Thyroid gland (tissue), 4 donors: ENCODE measurements at regions not wholly inside any gene's neighbourhood (a gene's known extent, or its start where the extent isn't known, plus 50 kb on each side); places are given as distances from the start of the nearest gene placed in this dataset.

Source experiments
- DNase-seq, 2 donors: peaks; one replicate each; pipeline ENCODE4 v3.0.0-alpha.2; 2019
- H3K27ac ChIP-seq, 3 donors: fragments of 200-600 bp; sonication (generic); 1 replicate in 2 of 3; 2 replicates in 1 of 3; pipeline ENCODE4 v1.5.1; 2016 to 2019; ENCODE audit warnings: mild to moderate bottlenecking in 1 of 3, moderate library complexity in 1 of 3
- H3K27me3 ChIP-seq: fragments of 200-600 bp; sonication (generic); one replicate; pipeline ENCODE4 v1.5.1; 2019
- H3K36me3 ChIP-seq, 2 donors: fragments of 200-600 bp; sonication (generic); one replicate each; pipeline ENCODE4 v1.5.1; 2016 to 2019
- H3K4me1 ChIP-seq, 2 donors: fragments of 200-600 bp; sonication (generic); one replicate each; pipeline ENCODE4 v1.5.1; 2017 to 2019
- H3K4me3 ChIP-seq, 3 donors: fragments of 200-600 bp; sonication (generic); replicated peaks in 1 of 3; 1 replicate in 2 of 3; 2 replicates in 1 of 3; pipeline ENCODE4 v1.5.1; 2016; ENCODE audit warnings: mild to moderate bottlenecking in 1 of 3
- H3K9me3 ChIP-seq: fragments of 200-600 bp; sonication (generic); one replicate; pipeline ENCODE4 v1.5.1; 2017
- POLR2A ChIP-seq, 2 donors: fragments of 450-650 bp; IDR thresholded peaks; one replicate each; pipeline ENCODE4 v1.6.1; 2017; ENCODE audit warnings: antibody characterized with exemption in 2 of 2, mild to moderate bottlenecking in 2 of 2, moderate library complexity in 1 of 2
- WGBS, 2 donors: methylation state at CpG; one replicate each; pipeline ENCODE4 v1.1.5; 2017; 5-methylcytosine and 5-hydroxymethylcytosine counted together
- intact Hi-C: fragments of 100-400 bp; cut with DNase I; formaldehyde crosslinking; loops from one replicate; pipeline ENCODE4 v1.15.1; 2023
- TF ChIP-seq, protein P1 (sequence below), 6 experiments: fragments of 200-600 bp in 3 of 6; fragments of 450-650 bp in 3 of 6; sonication (generic) in 3 of 6; IDR thresholded peaks; one replicate each; pipeline ENCODE4 v1.5.1; 2016 to 2019; ENCODE audit warnings: antibody characterized with exemption in 6 of 6, mild to moderate bottlenecking in 2 of 6, inconsistent platforms in 1 of 6, moderate library complexity in 1 of 6

GRCh38 chr9:118364266-118365106 is 660.3 kb downstream of the TLR4 start:
- Histone ChIP-seq H3K36me3 (no peaks in the 10 kb centered on the region), H3K9me3 (no peaks in the 10 kb centered on the region), H3K27ac (no peak overlapping the region), H3K27me3 (no peaks in the 10 kb centered on the region), H3K4me3 (no peak overlapping the region), H3K4me1 (no peaks in the 10 kb centered on the region)
- WGBS, 2 donors, result 76 to 89% methylated on average over 5 to 7 of the region's 7 CpGs
- intact Hi-C loops, result no loop called here
- no peak for TF ChIP-seq POLR2A (IDR thresholded peaks at IDR 0.05)
- TF ChIP-seq, protein P1, sequence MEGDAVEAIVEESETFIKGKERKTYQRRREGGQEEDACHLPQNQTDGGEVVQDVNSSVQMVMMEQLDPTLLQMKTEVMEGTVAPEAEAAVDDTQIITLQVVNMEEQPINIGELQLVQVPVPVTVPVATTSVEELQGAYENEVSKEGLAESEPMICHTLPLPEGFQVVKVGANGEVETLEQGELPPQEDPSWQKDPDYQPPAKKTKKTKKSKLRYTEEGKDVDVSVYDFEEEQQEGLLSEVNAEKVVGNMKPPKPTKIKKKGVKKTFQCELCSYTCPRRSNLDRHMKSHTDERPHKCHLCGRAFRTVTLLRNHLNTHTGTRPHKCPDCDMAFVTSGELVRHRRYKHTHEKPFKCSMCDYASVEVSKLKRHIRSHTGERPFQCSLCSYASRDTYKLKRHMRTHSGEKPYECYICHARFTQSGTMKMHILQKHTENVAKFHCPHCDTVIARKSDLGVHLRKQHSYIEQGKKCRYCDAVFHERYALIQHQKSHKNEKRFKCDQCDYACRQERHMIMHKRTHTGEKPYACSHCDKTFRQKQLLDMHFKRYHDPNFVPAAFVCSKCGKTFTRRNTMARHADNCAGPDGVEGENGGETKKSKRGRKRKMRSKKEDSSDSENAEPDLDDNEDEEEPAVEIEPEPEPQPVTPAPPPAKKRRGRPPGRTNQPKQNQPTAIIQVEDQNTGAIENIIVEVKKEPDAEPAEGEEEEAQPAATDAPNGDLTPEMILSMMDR (IDR thresholded peaks at IDR 0.05), result no peak
- no peak for DNase-seq

DNA sequence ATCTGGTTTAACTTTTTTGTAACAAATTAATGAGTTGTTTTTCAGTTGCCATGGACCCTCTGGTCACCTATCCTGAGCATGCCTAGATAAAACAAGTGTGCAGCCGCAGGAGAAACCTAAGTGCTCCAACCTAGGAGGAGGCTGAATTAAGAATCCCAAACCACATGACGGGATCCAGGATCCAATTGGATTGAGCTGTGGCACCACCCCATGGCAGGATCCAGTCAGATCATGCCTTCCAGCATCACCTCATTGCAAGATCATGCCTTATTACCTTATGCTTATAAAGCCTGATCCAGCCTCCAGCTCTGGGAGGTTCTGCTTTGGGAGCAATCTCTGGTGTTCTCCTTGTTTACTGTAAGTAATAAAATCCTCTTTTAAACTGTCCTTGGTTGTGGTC is 662.0 kb downstream of the TLR4 start:
- 69 to 73% methylated on average over 2 of the region's 2 CpGs for WGBS, 2 donors
- no peaks in the 10 kb centered on the region for H3K9me3 ChIP-seq
- H3K27ac ChIP-seq, result no peak overlapping the region
- no peaks in the 10 kb centered on the region for H3K4me1 ChIP-seq
- no peak for DNase-seq
- no peaks in the 10 kb centered on the region for H3K36me3 ChIP-seq
- intact Hi-C loops, result no loop called here
- TF ChIP-seq POLR2A (IDR thresholded peaks at IDR 0.05), result no peak
- TF ChIP-seq, protein P1 (IDR thresholded peaks at IDR 0.05), result no peak
- no peak overlapping the region for H3K4me3 ChIP-seq
- no peaks in the 10 kb centered on the region for H3K27me3 ChIP-seq

- no peaks in the 10 kb centered on the region for H3K9me3 ChIP-seq
- no peaks in the 10 kb centered on the region for H3K4me1 ChIP-seq
- H3K36me3 ChIP-seq, result no peaks in the 10 kb centered on the region
- DNase-seq, result no peak
- no peak overlapping the region for H3K4me3 ChIP-seq
- H3K27ac ChIP-seq, result no peak overlapping the region
- H3K27me3 ChIP-seq, result no peaks in the 10 kb centered on the region
- TF ChIP-seq, protein P1 (IDR thresholded peaks at IDR 0.05), result no peak
- no peak for TF ChIP-seq POLR2A (IDR thresholded peaks at IDR 0.05)
- intact Hi-C loops, result no loop called here
These were observed 663.2 kb downstream of the TLR4 start for GRCh38 chr9:118367383-118367782.

DNA sequence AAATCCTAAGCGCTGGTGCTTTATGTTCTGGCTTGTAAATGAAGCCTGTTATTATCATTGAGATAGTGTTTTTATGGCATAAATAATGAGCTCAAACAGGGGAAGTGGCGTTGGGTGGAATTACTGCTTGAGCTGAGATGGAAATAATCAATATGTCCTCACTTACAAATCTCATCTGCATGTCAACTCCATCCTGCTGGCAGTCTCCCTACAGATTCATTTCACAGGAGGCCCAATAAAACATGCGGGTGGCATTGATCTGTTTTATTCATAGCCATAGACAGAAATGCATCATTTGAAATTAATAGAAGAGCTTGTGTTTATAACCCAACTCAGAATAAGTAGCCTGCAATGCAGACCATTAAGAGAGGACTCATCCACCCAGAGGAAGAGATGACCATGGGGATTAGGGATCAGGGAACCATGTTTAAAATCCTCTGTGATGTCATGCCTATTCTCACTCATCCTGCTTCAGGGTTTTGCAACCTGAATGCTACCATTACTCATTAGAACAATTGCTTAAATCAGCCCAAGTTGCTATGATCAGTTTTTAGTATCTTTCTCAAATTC is 680.4 kb downstream of the TLR4 start:
- Histone ChIP-seq H3K4me3 (no peak overlapping the region), H3K9me3 (no peaks in the 10 kb centered on the region), H3K4me1 (no peaks in the 10 kb centered on the region), H3K27me3 (no peaks in the 10 kb centered on the region), H3K36me3 (no peaks in the 10 kb centered on the region), H3K27ac (no peak overlapping the region)
- 71 to 77% methylated on average over 3 of the region's 3 CpGs for WGBS, 2 donors
- DNase-seq, result no peak
- intact Hi-C loops, result no loop called here
- no peak for TF ChIP-seq POLR2A (IDR thresholded peaks at IDR 0.05)
- TF ChIP-seq, protein P1 (IDR thresholded peaks at IDR 0.05), result no peak

DNA sequence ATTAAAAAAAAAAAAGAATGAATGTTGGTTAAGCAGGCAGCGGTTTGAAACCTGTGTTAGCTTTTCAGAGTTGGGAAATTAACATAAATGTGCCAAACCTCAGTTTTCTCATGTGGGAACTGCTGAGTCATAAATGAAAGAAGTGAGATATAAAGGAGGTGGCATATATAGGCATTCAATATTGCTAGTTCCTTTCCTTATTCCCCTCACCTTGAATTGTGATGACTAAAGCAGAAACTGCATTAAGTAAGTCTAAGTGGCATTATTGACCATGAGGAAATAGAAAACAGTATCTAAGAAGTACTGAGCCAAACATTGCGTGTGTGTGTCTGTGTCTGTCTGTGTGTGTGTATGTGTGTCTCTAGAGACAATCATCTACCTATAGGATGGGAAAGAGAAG is 691.2 kb downstream of the TLR4 start:
- H3K9me3 ChIP-seq, result no peaks in the 10 kb centered on the region
- intact Hi-C loops, result no loop called here
- no peaks in the 10 kb centered on the region for H3K27me3 ChIP-seq
- no peak overlapping the region for H3K27ac ChIP-seq
- WGBS, 2 donors, result 75 to 85% methylated on average over 2 of the region's 2 CpGs
- DNase-seq, result no peak
- H3K4me3 ChIP-seq, result no peak overlapping the region
- H3K36me3 ChIP-seq, result no peaks in the 10 kb centered on the region
- H3K4me1 ChIP-seq, result no peaks in the 10 kb centered on the region
- TF ChIP-seq, protein P1 (IDR thresholded peaks at IDR 0.05), result no peak
- TF ChIP-seq POLR2A (IDR thresholded peaks at IDR 0.05), result no peak
